HG02973 (cell line): ENCODE measurements at regions not wholly inside any gene's neighbourhood (a gene's known extent, or its start where the extent isn't known, plus 50 kb on each side); places are given as distances from the start of the nearest gene placed in this dataset.
A peak's percentile ranks its signal among the peaks of the same experiment; 100 is the strongest.
"Not testable (repeated sequence)": the region's sequence is repeated elsewhere in the genome, so short reads cannot be mapped to it uniquely, and the experiment has no call there.

Experiments
- ATAC-seq: cut with Tn5 transposase; IDR thresholded peaks from one replicate; pipeline ENCODE4 v1.9.1; 2021; ENCODE audit warnings: moderate library complexity; ENCODE audit not compliant: unreplicated experiment

GRCh38 chr4:158313566-158313965, 103.3 kb downstream of the TMEM144 start:
- ATAC-seq = no peak

- no peak for ATAC-seq
These were observed 104.6 kb downstream of the TMEM144 start for GRCh38 chr4:158314756-158315487.

- ATAC-seq = no peak
These were observed 105.4 kb downstream of the TMEM144 start for GRCh38 chr4:158315706-158316105.

DNA sequence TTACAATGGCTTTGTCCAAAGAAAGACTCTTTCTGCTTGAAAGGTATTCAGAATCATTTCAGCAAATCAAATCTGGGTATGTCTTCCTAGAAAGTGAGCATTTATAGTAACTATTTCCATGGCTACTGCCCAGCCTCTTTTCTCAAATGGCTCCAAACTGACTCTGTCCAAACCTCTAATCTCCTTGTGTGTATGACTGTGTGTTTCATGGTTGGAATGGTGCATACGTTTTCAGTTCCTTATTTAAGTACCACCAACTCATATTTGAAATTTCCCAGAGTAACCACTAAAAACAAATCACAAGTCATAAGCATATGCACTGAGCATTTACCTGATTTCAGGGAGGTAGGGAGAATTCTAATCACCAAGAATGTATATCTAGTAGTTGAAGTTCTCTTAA, 106.0 kb downstream of the TMEM144 start:
- ATAC-seq = peak; percentile 67

DNA sequence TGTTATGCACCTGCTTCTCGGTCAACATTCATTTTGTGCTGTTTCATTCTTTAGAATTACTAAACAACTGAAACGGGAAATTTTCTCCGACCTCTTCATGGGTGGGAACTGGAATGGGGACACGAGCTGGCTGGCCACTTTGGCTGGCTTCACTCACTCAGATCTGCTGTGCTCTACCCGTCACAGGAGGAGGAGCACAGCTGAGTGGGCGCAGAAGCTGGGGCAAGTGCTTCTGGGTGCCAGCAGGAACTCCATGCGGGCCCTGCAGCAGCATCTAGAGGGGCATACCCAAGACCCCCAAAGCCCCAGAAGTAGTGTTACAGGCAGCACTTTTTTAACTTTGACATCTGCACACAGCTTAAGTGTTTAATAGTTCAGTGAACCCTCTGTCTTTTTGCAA, 109.6 kb downstream of the TMEM144 start:
- ATAC-seq = no peak

GRCh38 chr4:158322109-158322508, 111.8 kb downstream of the TMEM144 start:
- ATAC-seq = no peak

GRCh38 chr4:158327525-158327924, 117.2 kb downstream of the TMEM144 start:
- no peak for ATAC-seq

DNA sequence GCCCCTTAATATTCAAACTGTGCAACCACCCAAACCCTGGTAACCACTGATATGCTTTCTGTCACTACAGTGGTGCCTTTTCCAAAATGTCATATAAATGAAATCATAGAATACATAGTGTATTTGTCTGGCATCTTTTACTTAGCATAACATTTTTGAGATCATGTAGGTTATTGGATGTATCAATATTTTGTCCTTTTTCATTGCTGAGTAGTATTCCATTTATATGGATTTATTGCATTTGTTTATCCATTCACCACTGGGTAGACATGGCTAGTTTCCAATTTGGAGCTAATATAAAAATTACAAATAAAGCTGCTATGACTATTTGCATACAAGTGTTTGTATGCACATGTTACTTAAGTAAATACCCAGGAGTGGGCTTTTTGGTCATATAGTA, 121.6 kb downstream of the TMEM144 start:
- no peak for ATAC-seq

GRCh38 chr4:158333820-158334219, 123.5 kb downstream of the TMEM144 start:
- no peak for ATAC-seq

- no peak for ATAC-seq
These were observed 131.6 kb downstream of the TMEM144 start for GRCh38 chr4:158341896-158342295.

DNA sequence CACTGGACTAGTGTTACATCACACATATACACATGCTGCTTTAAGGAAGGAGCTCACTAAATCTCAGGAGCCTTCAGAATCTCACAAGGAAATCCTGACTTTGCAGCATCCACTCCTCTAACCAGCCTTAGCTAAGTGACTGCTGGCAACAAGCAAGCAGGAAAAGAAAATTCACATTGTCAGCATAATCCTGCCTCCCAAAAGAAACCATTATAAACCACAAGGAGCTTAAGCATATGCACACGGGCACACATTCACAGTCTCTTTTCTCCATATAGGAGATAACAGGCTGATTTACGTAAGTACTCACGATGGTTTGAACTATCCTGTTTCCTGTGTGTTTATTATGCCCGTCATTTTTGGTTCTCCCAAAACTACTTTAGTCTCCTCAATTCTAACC, 136.3 kb downstream of the TMEM144 start:
- no peak for ATAC-seq

DNA sequence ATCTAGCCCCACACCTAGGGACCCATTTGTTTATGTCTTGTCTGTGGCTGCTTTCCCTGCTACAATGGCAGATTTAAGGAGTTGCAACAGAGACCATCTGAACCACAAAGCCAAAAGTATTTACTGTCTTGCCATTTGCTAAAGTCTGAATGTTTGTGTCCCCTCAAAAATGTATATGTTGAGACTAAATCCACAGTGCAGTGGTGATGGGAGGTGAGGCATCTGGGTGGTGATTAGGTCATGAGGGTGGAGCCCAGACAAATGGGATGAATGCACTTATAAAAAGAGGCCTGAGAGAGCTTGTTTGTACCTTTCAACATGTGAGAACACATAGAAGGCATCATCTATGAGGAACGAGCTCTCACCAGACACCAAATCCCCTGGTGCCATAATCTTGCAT, 137.3 kb downstream of the TMEM144 start:
- no peak for ATAC-seq

GRCh38 chr4:158350161-158350560, 139.9 kb downstream of the TMEM144 start:
- no peak for ATAC-seq

- no peak for ATAC-seq
These were observed 143.4 kb downstream of the TMEM144 start for GRCh38 chr4:158353541-158354304.

- ATAC-seq = no peak
These were observed 146.0 kb downstream of the TMEM144 start for GRCh38 chr4:158356301-158356700.

DNA sequence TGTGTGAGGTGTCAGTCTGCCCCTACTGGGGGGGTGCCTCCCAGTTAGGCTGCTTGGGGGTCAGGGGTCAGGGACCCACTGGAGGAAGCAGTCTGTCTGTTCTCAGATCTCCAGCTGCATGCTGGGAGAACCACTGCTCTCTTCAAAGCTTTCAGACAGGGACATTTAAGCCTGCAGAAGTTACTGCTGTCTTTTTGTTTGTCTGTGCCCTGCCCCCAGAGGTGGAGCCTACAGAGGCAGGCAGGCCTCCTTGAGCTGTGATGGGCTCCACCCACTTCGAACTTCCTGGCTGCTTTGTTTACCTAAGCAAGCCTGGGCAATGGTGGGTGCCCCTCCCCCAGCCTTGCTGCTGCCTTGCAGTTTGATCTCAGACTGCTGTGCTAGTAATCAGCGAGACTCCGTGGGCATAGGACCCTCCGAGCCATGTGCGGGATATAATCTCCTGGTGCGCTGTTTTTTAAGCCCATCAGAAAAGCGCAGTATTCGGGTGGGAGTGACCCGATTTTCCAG, 153.7 kb upstream of the RXFP1 start:
- not testable (repeated sequence) for ATAC-seq

DNA sequence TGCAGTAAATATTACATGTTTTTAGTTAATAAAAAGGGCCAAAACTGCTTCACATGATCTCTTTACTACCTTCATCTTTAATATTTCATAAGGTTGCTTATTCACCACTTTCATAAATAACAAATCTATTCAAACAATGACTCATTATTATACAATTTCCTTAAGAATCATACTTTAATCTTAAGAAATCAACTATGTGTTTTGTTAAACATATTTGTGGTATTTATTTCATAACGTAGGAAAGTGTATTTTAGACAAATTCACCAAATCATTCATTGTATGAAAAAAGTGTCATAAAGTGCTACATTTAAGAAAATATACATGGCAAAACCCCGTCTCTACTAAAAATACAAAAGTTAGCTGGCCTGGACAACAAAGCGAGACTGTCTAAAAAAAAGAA, 150.5 kb upstream of the RXFP1 start:
- ATAC-seq = no peak

- no peak for ATAC-seq
These were observed 147.4 kb upstream of the RXFP1 start for GRCh38 chr4:158374318-158374717.

- no peak for ATAC-seq
These were observed 145.4 kb upstream of the RXFP1 start for GRCh38 chr4:158376106-158376840.

GRCh38 chr4:158384414-158384813, 137.3 kb upstream of the RXFP1 start:
- ATAC-seq = no peak

- ATAC-seq = no peak
These were observed 126.3 kb upstream of the RXFP1 start for GRCh38 chr4:158395343-158395742.

GRCh38 chr4:158395889-158396288, 125.8 kb upstream of the RXFP1 start:
- ATAC-seq = no peak
